ENCODE measurements at regions not wholly inside any gene's neighbourhood (a gene's known extent, or its start where the extent isn't known, plus 50 kb on each side); places are given as distances from the start of the nearest gene placed in this dataset.

DNA sequence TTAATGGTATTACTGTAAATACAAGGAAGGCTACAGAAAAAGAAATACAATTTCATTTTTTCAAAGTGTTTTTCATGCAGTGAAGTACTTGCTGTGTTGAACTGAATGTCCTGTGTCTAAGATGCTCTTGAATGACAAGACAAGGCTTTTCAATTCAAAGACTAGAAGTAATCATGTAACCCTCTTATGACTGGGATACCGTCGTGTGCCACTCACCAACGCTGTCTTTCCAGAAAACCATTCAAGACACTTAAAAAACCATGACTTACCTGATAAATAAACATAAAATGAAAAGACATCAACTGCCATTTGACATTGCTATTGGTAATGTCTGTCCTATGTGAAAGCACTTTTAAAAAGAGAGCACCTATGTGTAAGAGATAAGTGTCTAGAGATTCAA lies 183.1 kb upstream of the DPP10 start:
- TF ChIP-seq, protein P1, sequence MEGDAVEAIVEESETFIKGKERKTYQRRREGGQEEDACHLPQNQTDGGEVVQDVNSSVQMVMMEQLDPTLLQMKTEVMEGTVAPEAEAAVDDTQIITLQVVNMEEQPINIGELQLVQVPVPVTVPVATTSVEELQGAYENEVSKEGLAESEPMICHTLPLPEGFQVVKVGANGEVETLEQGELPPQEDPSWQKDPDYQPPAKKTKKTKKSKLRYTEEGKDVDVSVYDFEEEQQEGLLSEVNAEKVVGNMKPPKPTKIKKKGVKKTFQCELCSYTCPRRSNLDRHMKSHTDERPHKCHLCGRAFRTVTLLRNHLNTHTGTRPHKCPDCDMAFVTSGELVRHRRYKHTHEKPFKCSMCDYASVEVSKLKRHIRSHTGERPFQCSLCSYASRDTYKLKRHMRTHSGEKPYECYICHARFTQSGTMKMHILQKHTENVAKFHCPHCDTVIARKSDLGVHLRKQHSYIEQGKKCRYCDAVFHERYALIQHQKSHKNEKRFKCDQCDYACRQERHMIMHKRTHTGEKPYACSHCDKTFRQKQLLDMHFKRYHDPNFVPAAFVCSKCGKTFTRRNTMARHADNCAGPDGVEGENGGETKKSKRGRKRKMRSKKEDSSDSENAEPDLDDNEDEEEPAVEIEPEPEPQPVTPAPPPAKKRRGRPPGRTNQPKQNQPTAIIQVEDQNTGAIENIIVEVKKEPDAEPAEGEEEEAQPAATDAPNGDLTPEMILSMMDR (IDR thresholded peaks at IDR 0.05; ENCODE audit: low read length, missing control alignments) = no peak
- no peak for DNase-seq (ENCODE audit: low read depth)
- H3K4me3 ChIP-seq (replicated peaks; ENCODE audit: low read depth, low read length) = no peak overlapping the region

DNA sequence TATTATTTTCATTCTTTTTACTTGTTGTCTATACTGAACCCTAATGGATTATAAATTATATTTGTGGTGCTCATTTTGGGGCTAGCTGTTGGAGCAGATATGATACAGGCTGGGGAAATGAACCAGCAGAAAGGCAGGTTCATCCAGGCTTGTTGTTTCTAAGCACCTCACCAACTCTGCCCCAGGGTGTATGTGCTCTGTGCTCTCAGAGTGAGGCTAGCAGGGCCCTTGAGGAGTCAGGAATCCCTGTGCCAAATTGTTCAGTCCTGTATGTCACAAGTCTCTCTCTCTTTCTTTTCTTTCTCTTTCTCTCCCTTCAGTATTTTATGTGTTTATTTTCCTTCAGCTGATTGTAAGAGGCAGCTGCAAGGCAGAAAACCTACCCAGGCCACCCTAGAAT lies 181.1 kb upstream of the DPP10 start:
- TF ChIP-seq, protein P1 (IDR thresholded peaks at IDR 0.05; ENCODE audit: low read length, missing control alignments) = no peak
- no peak overlapping the region for H3K4me3 ChIP-seq (replicated peaks; ENCODE audit: low read depth, low read length)
- DNase-seq (ENCODE audit: low read depth) = no peak

- no peak overlapping the region for H3K4me3 ChIP-seq (replicated peaks; ENCODE audit: low read depth, low read length)
- no peak for DNase-seq (ENCODE audit: low read depth)
- TF ChIP-seq, protein P1 (IDR thresholded peaks at IDR 0.05; ENCODE audit: low read length, missing control alignments) = no peak
These were observed 177.2 kb upstream of the DPP10 start for GRCh38 chr2:114265261-114265660.

- H3K4me3 ChIP-seq (replicated peaks; ENCODE audit: low read depth, low read length) = no peak overlapping the region
- TF ChIP-seq, protein P1 (IDR thresholded peaks at IDR 0.05; ENCODE audit: low read length, missing control alignments) = no peak
These were observed 167.5 kb upstream of the DPP10 start for GRCh38 chr2:114274957-114275356.

GRCh38 chr2:114281188-114281587 lies 161.3 kb upstream of the DPP10 start:
- DNase-seq (ENCODE audit: low read depth) = no peak
- no peak overlapping the region for H3K4me3 ChIP-seq (replicated peaks; ENCODE audit: low read depth, low read length)
- TF ChIP-seq, protein P1 (IDR thresholded peaks at IDR 0.05; ENCODE audit: low read length, missing control alignments) = no peak

More at GRCh38 chr2:114274957-114275356, 167.5 kb upstream of the DPP10 start:
- no peak for DNase-seq (ENCODE audit: low read depth)

GRCh38 chr2:114283774-114284173 lies 158.7 kb upstream of the DPP10 start:
- TF ChIP-seq, protein P1 (IDR thresholded peaks at IDR 0.05; ENCODE audit: low read length, missing control alignments) = no peak
- DNase-seq (ENCODE audit: low read depth) = no peak
- no peak overlapping the region for H3K4me3 ChIP-seq (replicated peaks; ENCODE audit: low read depth, low read length)

- H3K4me3 ChIP-seq (replicated peaks; ENCODE audit: low read depth, low read length) = no peak overlapping the region
- TF ChIP-seq, protein P1 (IDR thresholded peaks at IDR 0.05; ENCODE audit: low read length, missing control alignments) = no peak
- DNase-seq (ENCODE audit: low read depth) = no peak
These were observed 156.0 kb upstream of the DPP10 start for GRCh38 chr2:114286438-114286837.
